CD14-positive monocyte (primary cell): ENCODE measurements at regions not wholly inside any gene's neighbourhood (a gene's known extent, or its start where the extent isn't known, plus 50 kb on each side); places are given as distances from the start of the nearest gene placed in this dataset.

Experiments used
- DNase-seq, 3 donors: peaks; one replicate each; pipeline ENCODE4 v3.0.0-alpha.2; 2011 to 2022
- H2AFZ ChIP-seq: 2 replicates; pipeline ENCODE4 v1.6.0; 2012; ENCODE audit warnings: mild to moderate bottlenecking, low read depth, low read length, inconsistent platforms; ENCODE audit not compliant: insufficient read depth, poor library complexity, severe bottlenecking
- H3K27ac ChIP-seq, 2 donors: 1 replicate in 1 of 2; 2 replicates in 1 of 2; pipeline ENCODE4 v1.5.1; 2012 to 2013; ENCODE audit warnings: low read length in 2 of 2, control low read depth in 1 of 2, inconsistent platforms in 1 of 2, low read depth in 1 of 2, mild to moderate bottlenecking in 1 of 2
- H3K27me3 ChIP-seq, 2 donors: one replicate each; pipeline versions ENCODE4 v1.6.0 to v1.6.1; 2011 to 2013; ENCODE audit warnings: low read length in 2 of 2; ENCODE audit not compliant: control insufficient read depth in 2 of 2, insufficient read depth in 2 of 2
- H3K36me3 ChIP-seq, 2 donors: replicated peaks in 1 of 2; 1 replicate in 1 of 2; 2 replicates in 1 of 2; pipeline versions ENCODE4 v1.5.1 to v1.6.1; 2012 to 2013; ENCODE audit warnings: low read length in 2 of 2, control low read depth in 1 of 2, inconsistent platforms in 1 of 2, mild to moderate bottlenecking in 1 of 2; ENCODE audit not compliant: insufficient read depth in 2 of 2, control insufficient read depth in 1 of 2
- H3K4me1 ChIP-seq, 2 donors: 1 replicate in 1 of 2; 2 replicates in 1 of 2; pipeline versions ENCODE4 v1.5.1 to v1.6.1; 2012 to 2013; ENCODE audit warnings: low read length in 2 of 2, control low read depth in 1 of 2, inconsistent platforms in 1 of 2, mild to moderate bottlenecking in 1 of 2, moderate library complexity in 1 of 2; ENCODE audit not compliant: insufficient read depth in 2 of 2, control insufficient read depth in 1 of 2
- H3K4me2 ChIP-seq: replicated peaks from 2 replicates; pipeline ENCODE3; 2012; ENCODE audit warnings: low read length, moderate library complexity, mild to moderate bottlenecking; ENCODE audit not compliant: poor library complexity, severe bottlenecking; ENCODE audit errors: extremely low read depth
- H3K4me3 ChIP-seq, 3 experiments: fragments of 200-600 bp in 1 of 3; sonication (generic) in 1 of 3; replicated peaks in 1 of 3; 1 replicate in 2 of 3; 2 replicates in 1 of 3; pipeline ENCODE4 v1.5.1; 2011 to 2013; ENCODE audit warnings: low read length in 3 of 3, mild to moderate bottlenecking in 3 of 3, control low read depth in 2 of 3, low read depth in 2 of 3, inconsistent platforms in 1 of 3, moderate library complexity in 1 of 3
- H3K79me2 ChIP-seq: 2 replicates; pipeline ENCODE4 v1.6.0; 2012; ENCODE audit warnings: mild to moderate bottlenecking, control low read depth, inconsistent platforms, low read length, moderate library complexity; ENCODE audit not compliant: insufficient read depth
- H3K9ac ChIP-seq: 2 replicates; pipeline ENCODE4 v1.6.0; 2017; ENCODE audit warnings: low read length, mild to moderate bottlenecking; ENCODE audit not compliant: insufficient read depth, poor library complexity, severe bottlenecking
- H3K9me3 ChIP-seq, 2 donors: replicated peaks in 1 of 2; 1 replicate in 1 of 2; 2 replicates in 1 of 2; pipeline versions ENCODE4 v1.5.1 to v1.6.1; 2012 to 2013; ENCODE audit warnings: low read length in 2 of 2, control low read depth in 1 of 2; ENCODE audit not compliant: control insufficient read depth in 1 of 2, insufficient read depth in 1 of 2
- H4K20me1 ChIP-seq: 2 replicates; pipeline ENCODE4 v1.6.0; 2012; ENCODE audit warnings: mild to moderate bottlenecking, low read length, control low read depth, moderate library complexity; ENCODE audit not compliant: insufficient read depth
- H3K27ac Mint-ChIP-seq, 7 donors: one replicate each; pipeline ENCODE4 v1.8.0; 2020; ENCODE audit warnings: mild to moderate bottlenecking in 7 of 7, mixed read lengths in 7 of 7, moderate library complexity in 6 of 7, inconsistent platforms in 2 of 7
- H3K27me3 Mint-ChIP-seq, 3 donors: one replicate each; pipeline ENCODE4 v1.8.0; 2021 to 2022; ENCODE audit warnings: low read depth in 3 of 3, mild to moderate bottlenecking in 3 of 3, mixed read lengths in 3 of 3, moderate library complexity in 3 of 3, inconsistent platforms in 1 of 3
- H3K36me3 Mint-ChIP-seq, 2 donors: one replicate each; pipeline ENCODE4 v1.8.0; 2020; ENCODE audit warnings: mixed read lengths in 2 of 2, inconsistent platforms in 1 of 2, mild to moderate bottlenecking in 1 of 2
- H3K4me1 Mint-ChIP-seq: one replicate; pipeline ENCODE4 v1.8.0; 2020; ENCODE audit warnings: mild to moderate bottlenecking, mixed read lengths
- H3K4me3 Mint-ChIP-seq, 2 donors: one replicate each; pipeline ENCODE4 v1.8.0; 2020; ENCODE audit warnings: mild to moderate bottlenecking in 2 of 2, mixed read lengths in 2 of 2, moderate library complexity in 1 of 2
- H3K9me3 Mint-ChIP-seq, 7 donors: one replicate each; pipeline ENCODE4 v1.8.0; 2020 to 2022; ENCODE audit warnings: mixed read lengths in 7 of 7, mild to moderate bottlenecking in 6 of 7, moderate library complexity in 6 of 7, inconsistent platforms in 2 of 7
- WGBS: methylation state at CpG from one replicate; pipeline ENCODE4 v1.1.5; 2013; ENCODE audit warnings: missing lambda C conversion rate; ENCODE audit not compliant: insufficient coverage; 5-methylcytosine and 5-hydroxymethylcytosine counted together
- intact Hi-C, 2 donors: fragments of 100-400 bp; cut with micrococcal nuclease; formaldehyde crosslinking; loops; one replicate each; pipeline versions ENCODE4 v1.15.0 to v1.15.1; 2023
- TF ChIP-seq, protein P1 (sequence below): fragments of 200-600 bp; IDR thresholded peaks from one replicate; pipeline ENCODE4 v1.8.0; 2022; ENCODE audit warnings: antibody characterized with exemption, mild to moderate bottlenecking

DNA sequence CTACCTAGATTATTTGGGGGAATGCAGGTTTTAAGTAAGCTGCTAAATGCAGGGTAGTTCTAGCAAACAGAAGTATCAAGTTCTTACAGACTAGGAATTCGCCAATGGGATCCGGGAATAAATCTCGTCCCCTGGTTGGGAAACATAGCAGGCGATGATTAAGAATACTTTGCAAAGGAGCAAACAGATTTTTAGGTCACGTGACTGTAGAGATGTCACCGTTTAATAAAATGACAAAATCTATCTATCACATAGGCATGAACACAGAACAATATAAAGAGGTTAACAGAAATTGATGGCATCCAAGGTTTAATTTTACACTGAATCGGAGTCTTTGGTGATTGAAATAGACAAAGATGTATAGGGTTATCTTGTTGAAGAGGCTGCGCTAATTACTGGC is 664.1 kb downstream of the BCL11A start:
- 100% methylated on average over 5 of the region's 8 CpGs for WGBS
- Histone ChIP-seq H3K4me3 (no peak overlapping the region), H3K4me1 (no peaks in the 10 kb centered on the region), H3K79me2 (no peaks in the 10 kb centered on the region), H3K9me3 (no peaks in the 10 kb centered on the region), H3K4me2 (no peak overlapping the region), H3K27ac (no peak overlapping the region), H3K27me3 (no peaks in the 10 kb centered on the region), H3K36me3 (no peaks in the 10 kb centered on the region), H3K9ac (no peak overlapping the region), H2AFZ (no peak overlapping the region), H4K20me1 (no peaks in the 10 kb centered on the region)
- Mint-ChIP-seq H3K4me3 (no peak overlapping the region), H3K36me3 (no peaks in the 10 kb centered on the region), H3K4me1 (peaks cover 4% of the 10 kb centered on the region), H3K27me3 (no peaks in the 10 kb centered on the region), H3K27ac (no peak overlapping the region), H3K9me3 (peaks cover 0 to 9% (median 3%) of the 10 kb centered on the region in 7 donors)
- intact Hi-C loops = no loop called here
- TF ChIP-seq, protein P1, sequence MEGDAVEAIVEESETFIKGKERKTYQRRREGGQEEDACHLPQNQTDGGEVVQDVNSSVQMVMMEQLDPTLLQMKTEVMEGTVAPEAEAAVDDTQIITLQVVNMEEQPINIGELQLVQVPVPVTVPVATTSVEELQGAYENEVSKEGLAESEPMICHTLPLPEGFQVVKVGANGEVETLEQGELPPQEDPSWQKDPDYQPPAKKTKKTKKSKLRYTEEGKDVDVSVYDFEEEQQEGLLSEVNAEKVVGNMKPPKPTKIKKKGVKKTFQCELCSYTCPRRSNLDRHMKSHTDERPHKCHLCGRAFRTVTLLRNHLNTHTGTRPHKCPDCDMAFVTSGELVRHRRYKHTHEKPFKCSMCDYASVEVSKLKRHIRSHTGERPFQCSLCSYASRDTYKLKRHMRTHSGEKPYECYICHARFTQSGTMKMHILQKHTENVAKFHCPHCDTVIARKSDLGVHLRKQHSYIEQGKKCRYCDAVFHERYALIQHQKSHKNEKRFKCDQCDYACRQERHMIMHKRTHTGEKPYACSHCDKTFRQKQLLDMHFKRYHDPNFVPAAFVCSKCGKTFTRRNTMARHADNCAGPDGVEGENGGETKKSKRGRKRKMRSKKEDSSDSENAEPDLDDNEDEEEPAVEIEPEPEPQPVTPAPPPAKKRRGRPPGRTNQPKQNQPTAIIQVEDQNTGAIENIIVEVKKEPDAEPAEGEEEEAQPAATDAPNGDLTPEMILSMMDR = no peak
- DNase-seq = no peak

DNA sequence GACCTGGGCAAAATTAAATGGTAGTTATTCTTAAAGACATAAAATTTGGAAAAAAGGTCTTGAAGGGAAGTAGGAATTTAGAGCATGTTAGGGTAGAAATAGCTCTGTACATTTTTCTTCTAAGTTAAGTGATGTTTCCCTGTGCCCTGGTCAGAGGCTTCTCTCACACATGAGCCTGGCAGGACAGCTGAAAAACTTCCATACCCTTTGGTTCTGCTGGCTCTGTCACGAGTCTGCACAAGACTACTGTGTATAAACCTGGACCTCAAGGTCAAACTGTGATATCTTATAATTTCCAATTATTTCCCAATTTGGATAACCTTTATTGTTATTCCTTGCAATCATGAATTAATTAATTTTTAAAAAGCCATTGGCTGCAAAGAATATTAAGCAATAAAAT is 664.7 kb downstream of the BCL11A start:
- H3K9ac ChIP-seq = no peak overlapping the region
- H3K4me2 ChIP-seq = no peak overlapping the region
- H3K4me3 ChIP-seq = no peak overlapping the region
- H3K4me1 Mint-ChIP-seq = peaks cover 4% of the 10 kb centered on the region
- no peaks in the 10 kb centered on the region for H3K9me3 ChIP-seq
- intact Hi-C loops = no loop called here
- H3K4me3 Mint-ChIP-seq = no peak overlapping the region
- H3K27ac ChIP-seq = no peak overlapping the region
- H4K20me1 ChIP-seq = no peaks in the 10 kb centered on the region
- H3K36me3 Mint-ChIP-seq = no peaks in the 10 kb centered on the region
- H3K27me3 ChIP-seq = no peaks in the 10 kb centered on the region
- no peaks in the 10 kb centered on the region for H3K27me3 Mint-ChIP-seq
- DNase-seq = no peak
- H3K36me3 ChIP-seq = no peaks in the 10 kb centered on the region
- 60% methylated on average over 1 of the region's 1 CpG for WGBS
- no peak overlapping the region for H2AFZ ChIP-seq
- TF ChIP-seq, protein P1 = no peak
- no peak overlapping the region for H3K27ac Mint-ChIP-seq
- H3K9me3 Mint-ChIP-seq = peaks cover 0 to 8% (median 3%) of the 10 kb centered on the region in 7 donors
- no peaks in the 10 kb centered on the region for H3K4me1 ChIP-seq
- H3K79me2 ChIP-seq = no peaks in the 10 kb centered on the region
